ENCODE measurements at regions not wholly inside any gene's neighbourhood (a gene's known extent, or its start where the extent isn't known, plus 50 kb on each side); places are given as distances from the start of the nearest gene placed in this dataset.

DNA sequence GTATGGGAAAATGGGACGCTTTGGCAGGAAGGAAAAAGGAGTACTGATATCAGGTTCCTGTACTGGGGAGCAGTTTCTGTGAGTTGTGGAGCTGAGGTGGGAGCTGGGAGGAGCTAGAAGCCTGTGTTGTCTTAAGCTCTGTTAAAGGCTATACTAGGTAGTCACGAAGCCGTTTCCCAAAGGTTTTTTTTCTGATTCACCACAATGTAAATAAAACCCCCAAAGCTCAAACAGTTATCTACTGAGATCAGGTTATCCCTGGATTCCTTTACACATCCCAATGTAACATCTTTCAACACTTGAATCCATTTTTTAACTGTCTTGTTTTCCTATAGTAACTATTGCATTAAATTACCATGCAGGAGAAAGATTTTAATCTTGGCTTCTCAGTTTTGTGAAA is 297.4 kb upstream of the SFRP2 start:
- no peaks in the 10 kb centered on the region for H3K27me3 ChIP-seq (ENCODE audit: insufficient read depth, low read length)
- no peak overlapping the region for H3K9ac ChIP-seq (ENCODE audit: extremely low read depth, insufficient read length, low read length)
- TF ChIP-seq, protein P1, sequence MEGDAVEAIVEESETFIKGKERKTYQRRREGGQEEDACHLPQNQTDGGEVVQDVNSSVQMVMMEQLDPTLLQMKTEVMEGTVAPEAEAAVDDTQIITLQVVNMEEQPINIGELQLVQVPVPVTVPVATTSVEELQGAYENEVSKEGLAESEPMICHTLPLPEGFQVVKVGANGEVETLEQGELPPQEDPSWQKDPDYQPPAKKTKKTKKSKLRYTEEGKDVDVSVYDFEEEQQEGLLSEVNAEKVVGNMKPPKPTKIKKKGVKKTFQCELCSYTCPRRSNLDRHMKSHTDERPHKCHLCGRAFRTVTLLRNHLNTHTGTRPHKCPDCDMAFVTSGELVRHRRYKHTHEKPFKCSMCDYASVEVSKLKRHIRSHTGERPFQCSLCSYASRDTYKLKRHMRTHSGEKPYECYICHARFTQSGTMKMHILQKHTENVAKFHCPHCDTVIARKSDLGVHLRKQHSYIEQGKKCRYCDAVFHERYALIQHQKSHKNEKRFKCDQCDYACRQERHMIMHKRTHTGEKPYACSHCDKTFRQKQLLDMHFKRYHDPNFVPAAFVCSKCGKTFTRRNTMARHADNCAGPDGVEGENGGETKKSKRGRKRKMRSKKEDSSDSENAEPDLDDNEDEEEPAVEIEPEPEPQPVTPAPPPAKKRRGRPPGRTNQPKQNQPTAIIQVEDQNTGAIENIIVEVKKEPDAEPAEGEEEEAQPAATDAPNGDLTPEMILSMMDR (conservative IDR thresholded peaks at IDR 0.05): no peak
- H3K9me3 Mint-ChIP-seq: no peaks in the 10 kb centered on the region
- no peak overlapping the region for H3K27ac Mint-ChIP-seq
- no peak overlapping the region for H4K8ac ChIP-seq (replicated peaks; ENCODE audit: insufficient read length, low read depth, low read length)
- no peak overlapping the region for H3K23ac ChIP-seq (ENCODE audit: insufficient read length, low read depth, low read length)
- H3K79me1 ChIP-seq (ENCODE audit: insufficient read depth, low read depth, low read length, poor library complexity, severe bottlenecking): no peaks in the 10 kb centered on the region
- no peaks in the 10 kb centered on the region for H3K4me1 ChIP-seq (ENCODE audit: insufficient read depth, low read length)
- no peaks in the 10 kb centered on the region for H4K20me1 ChIP-seq (ENCODE audit: control insufficient read depth, insufficient read depth, insufficient read length)
- H3K56ac ChIP-seq (ENCODE audit: insufficient read length, low read depth, low read length): no peak overlapping the region
- no peaks in the 10 kb centered on the region for H3K36me3 Mint-ChIP-seq (ENCODE audit: insufficient read depth in 1 of 3, low read depth in 3 of 3)
- no peak overlapping the region for H3K4me2 ChIP-seq (ENCODE audit: insufficient read depth, insufficient read length, low read length)
- no peaks in the 10 kb centered on the region for H3K79me2 ChIP-seq (ENCODE audit: insufficient read depth, low read length)
- WGBS (ENCODE audit: extremely low coverage, insufficient read length, low lambda C conversion rate): no CpG with 5 or more reads among the region's 3 CpGs
- H3K4me1 Mint-ChIP-seq: peaks cover 2 to 5% of the 10 kb centered on the region in 2 experiments; a peak in 3 of 4 replicates
- no peak overlapping the region for H3K18ac ChIP-seq (ENCODE audit: insufficient read length, low read depth, low read length)
- H3K9me3 ChIP-seq (ENCODE audit: control insufficient read depth, low read depth, low read length): no peaks in the 10 kb centered on the region
- H2BK20ac ChIP-seq (ENCODE audit: low read depth, low read length, poor library complexity, severe bottlenecking): no peak overlapping the region
- no peaks in the 10 kb centered on the region for H3K27me3 Mint-ChIP-seq (ENCODE audit: low read depth)
- H4K91ac ChIP-seq (ENCODE audit: insufficient read length, low read depth, low read length): no peak overlapping the region
- H3K14ac ChIP-seq (ENCODE audit: insufficient read depth, low read length): no peak overlapping the region
- no peak overlapping the region for H3K27ac ChIP-seq (ENCODE audit: insufficient read length, low read depth, low read length)
- H2AK5ac ChIP-seq (ENCODE audit: insufficient read length, low read length): no peak overlapping the region
- no peak overlapping the region for H2BK12ac ChIP-seq (ENCODE audit: insufficient read length, low read depth, low read length)
- H2BK120ac ChIP-seq (ENCODE audit: low read depth, low read length, poor library complexity, severe bottlenecking): no peak overlapping the region
- no peak for DNase-seq
- no peak overlapping the region for H2AFZ ChIP-seq (ENCODE audit: low read length)
- no peak overlapping the region for H3K4ac ChIP-seq (ENCODE audit: low read depth, low read length)
- H3T11ph ChIP-seq (ENCODE audit: low read length): no peak overlapping the region
- no peak overlapping the region for H3K4me3 Mint-ChIP-seq
- H2BK15ac ChIP-seq (ENCODE audit: low read depth, low read length): no peak overlapping the region
- no peak overlapping the region for H4K5ac ChIP-seq (ENCODE audit: insufficient read length, low read depth, low read length)
- H2BK5ac ChIP-seq (ENCODE audit: insufficient read length, low read length): no peak overlapping the region
- H3K23me2 ChIP-seq (ENCODE audit: insufficient read length, low read depth, low read length, poor library complexity, severe bottlenecking): no peaks in the 10 kb centered on the region

Measured in H9 (cell line).